NCI-H1417 (cell line): ENCODE measurements at regions not wholly inside any gene's neighbourhood (a gene's known extent, or its start where the extent isn't known, plus 50 kb on each side); places are given as distances from the start of the nearest gene placed in this dataset.

Experiments
- DNase-seq, 3 experiments: peaks; one replicate each; lab custom pipeline; 2025; lab: John Stamatoyannopoulos, UW

- no peak for DNase-seq
These were observed 137.9 kb downstream of the PJA1 start for GRCh38 chrX:69027181-69028005.

GRCh38 chrX:69025802-69026301 lies 139.4 kb downstream of the PJA1 start:
- no peak for DNase-seq

- DNase-seq = no peak
These were observed 140.3 kb downstream of the PJA1 start for GRCh38 chrX:69024931-69025330.

GRCh38 chrX:69024161-69024736 lies 141.0 kb downstream of the PJA1 start:
- DNase-seq = no peak

- no peak for DNase-seq
These were observed 142.8 kb downstream of the PJA1 start for GRCh38 chrX:69022430-69022829.

GRCh38 chrX:69021141-69021960 lies 143.9 kb downstream of the PJA1 start:
- peak in 2 of 3 experiments; percentile 29 to 63 for DNase-seq

- no peak for DNase-seq
These were observed 144.9 kb downstream of the PJA1 start for GRCh38 chrX:69020316-69020715.

GRCh38 chrX:69019073-69019890 lies 146.0 kb downstream of the PJA1 start:
- no peak for DNase-seq

- DNase-seq = no peak
These were observed 146.7 kb downstream of the PJA1 start for GRCh38 chrX:69018416-69019072.

- DNase-seq = no peak
These were observed 148.8 kb downstream of the PJA1 start for GRCh38 chrX:69016293-69016941.

- no peak for DNase-seq
These were observed 149.5 kb downstream of the PJA1 start for GRCh38 chrX:69015564-69016292.

- DNase-seq = no peak
These were observed 150.1 kb downstream of the PJA1 start for GRCh38 chrX:69015156-69015555.

- DNase-seq = no peak
These were observed 151.1 kb downstream of the PJA1 start for GRCh38 chrX:69014200-69014599.

- no peak for DNase-seq
These were observed 154.9 kb downstream of the PJA1 start for GRCh38 chrX:69010339-69010738.

- no peak for DNase-seq
These were observed 164.4 kb downstream of the PJA1 start for GRCh38 chrX:69000877-69001276.

- DNase-seq = no peak
These were observed 165.3 kb downstream of the PJA1 start for GRCh38 chrX:68999931-69000330.

- no peak for DNase-seq
These were observed 165.9 kb downstream of the PJA1 start for GRCh38 chrX:68999356-68999755.

GRCh38 chrX:68998716-68999115 lies 166.5 kb downstream of the PJA1 start:
- DNase-seq = no peak

- no peak for DNase-seq
These were observed 167.3 kb downstream of the PJA1 start for GRCh38 chrX:68997911-68998310.

- no peak for DNase-seq
These were observed 167.7 kb downstream of the PJA1 start for GRCh38 chrX:68997511-68997910.
